Activated CD8-positive, alpha-beta memory T cell treated with anti-CD3 and anti-CD28 coated beads, Interleukin-2, amount 50 U/mL, for 24 hours (primary cell): ENCODE measurements at regions not wholly inside any gene's neighbourhood (a gene's known extent, or its start where the extent isn't known, plus 50 kb on each side); places are given as distances from the start of the nearest gene placed in this dataset.

ENCODE experiments used
- DNase-seq: peaks from one replicate; pipeline ENCODE4 v3.0.0-alpha.2; 2020; ENCODE audit errors: extremely low read depth

GRCh38 chr13:31049083-31049482, 112.6 kb downstream of the HSPH1 start:
- no peak for DNase-seq

- no peak for DNase-seq
Measured at GRCh38 chr13:31048521-31048920, 113.2 kb downstream of the HSPH1 start.

DNA sequence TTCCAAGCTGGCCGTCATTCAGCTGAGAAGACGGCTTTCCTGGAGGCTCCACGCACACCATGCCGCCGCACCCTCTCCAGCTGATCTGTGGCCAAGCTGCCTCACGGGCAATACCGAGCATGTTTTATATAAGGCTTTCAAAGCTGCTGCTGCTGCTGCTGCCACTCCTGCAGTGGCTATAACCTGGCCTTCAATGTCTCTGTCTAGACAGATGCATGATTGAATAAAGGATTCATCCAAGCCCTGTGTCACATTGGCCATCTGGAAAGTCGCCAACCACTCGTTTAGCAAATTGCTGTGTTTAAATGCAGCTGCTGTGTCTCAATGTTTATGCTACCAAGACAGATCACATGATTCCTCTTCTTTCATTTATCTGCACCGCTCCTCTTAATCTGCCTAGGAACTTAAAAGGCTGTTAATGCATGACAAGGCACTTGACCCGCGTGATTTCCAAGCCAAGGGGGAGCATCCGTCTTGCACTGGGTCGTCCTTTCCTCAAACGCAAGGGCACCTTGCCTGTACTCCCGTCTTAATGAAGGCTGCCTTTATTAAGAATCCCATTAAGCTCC, 114.3 kb downstream of the TEX26 start:
- no peak for DNase-seq

- peak; percentile 57 for DNase-seq
Measured at GRCh38 chr13:31045286-31046081, 113.0 kb downstream of the TEX26 start.

- DNase-seq, result peak; percentile 64
Measured at GRCh38 chr13:31044364-31045285, 112.2 kb downstream of the TEX26 start.

GRCh38 chr13:31043957-31044356, 111.5 kb downstream of the TEX26 start:
- DNase-seq, result no peak

DNA sequence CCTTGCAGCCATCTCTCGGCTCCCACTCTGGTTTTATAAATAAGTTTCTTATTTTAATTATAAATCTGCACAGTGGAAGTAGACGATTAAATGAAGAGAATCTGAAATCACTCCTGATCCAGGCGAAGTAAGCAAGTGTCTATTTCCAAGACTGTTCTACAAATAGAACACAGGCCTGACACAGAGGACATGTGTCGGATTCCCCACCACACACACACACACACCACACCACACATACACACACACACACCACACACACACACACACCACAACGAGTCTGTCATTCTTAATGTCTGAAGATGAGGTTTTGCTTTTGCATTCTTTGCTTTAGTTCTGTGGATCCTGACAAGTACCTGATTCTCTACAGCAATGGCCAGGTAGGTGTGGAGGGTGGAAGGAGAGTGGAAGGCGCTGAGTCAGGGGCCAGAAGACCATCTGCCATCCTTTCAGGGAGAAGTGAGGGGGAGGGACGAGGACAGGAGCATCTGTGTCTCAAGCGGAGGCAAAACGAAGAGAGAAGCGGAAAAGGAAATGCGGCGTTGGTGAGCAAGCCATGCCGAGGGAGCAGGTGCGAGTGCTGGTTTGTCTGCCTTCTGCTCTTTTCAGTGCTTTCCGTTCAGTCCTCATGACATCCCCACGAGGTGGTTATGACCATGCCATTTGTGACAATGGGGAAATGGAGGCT, 110.2 kb downstream of the TEX26 start:
- DNase-seq, result no peak

DNA sequence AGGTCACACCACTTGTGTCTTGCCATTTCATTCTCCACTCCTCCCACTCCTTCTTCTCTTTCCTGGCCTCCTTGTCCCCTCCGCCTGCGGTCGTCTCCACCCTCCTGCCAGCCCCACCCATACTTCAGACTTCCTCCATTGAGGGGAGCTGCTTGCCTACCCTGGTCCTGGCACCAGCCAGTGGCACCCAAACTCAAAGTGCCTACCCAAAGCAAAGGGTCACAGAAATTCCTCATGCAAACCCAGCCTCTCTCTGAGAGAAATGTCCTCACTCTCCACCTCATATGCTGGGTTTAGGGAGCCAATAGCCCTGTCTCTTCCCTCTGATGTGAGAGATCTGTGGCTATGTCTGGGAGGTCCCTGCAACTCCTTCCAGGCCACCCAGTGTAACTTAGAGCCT, 109.6 kb downstream of the TEX26 start:
- no peak for DNase-seq

DNA sequence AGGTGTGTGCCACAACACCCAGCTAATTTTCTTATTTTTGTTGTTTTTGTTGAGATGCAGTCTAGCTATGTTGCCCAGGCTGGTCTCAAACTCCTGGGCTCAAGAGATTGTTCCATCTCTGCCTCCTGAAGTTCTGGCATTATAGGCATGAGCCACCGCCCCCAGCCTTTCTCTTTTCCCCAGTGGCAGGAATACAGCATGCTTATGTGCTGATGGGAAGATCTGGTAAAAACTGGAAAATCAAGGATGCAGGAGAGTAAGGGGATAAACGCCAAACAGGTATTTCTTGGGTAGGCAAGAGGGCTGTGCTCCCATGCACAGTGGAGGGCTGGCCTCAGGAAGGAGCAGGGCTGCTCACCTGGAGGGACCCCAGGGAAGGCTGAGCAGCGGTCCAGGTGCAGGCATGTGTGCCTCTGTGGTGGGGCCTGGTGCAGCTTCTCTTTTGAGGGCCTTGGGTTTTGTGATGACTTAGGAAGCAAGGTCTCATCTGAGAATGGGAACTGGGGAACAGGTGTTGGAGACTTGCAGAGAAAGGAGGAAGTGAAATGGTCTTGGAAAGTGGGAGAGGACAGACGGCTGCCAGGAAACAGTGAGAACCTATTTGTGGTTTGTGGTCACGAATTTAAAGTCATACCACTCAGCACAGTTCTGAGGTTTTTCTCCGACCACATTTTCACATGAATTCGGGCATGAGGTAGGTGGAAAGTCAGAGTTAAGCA, 106.5 kb downstream of the TEX26 start:
- no peak for DNase-seq

DNA sequence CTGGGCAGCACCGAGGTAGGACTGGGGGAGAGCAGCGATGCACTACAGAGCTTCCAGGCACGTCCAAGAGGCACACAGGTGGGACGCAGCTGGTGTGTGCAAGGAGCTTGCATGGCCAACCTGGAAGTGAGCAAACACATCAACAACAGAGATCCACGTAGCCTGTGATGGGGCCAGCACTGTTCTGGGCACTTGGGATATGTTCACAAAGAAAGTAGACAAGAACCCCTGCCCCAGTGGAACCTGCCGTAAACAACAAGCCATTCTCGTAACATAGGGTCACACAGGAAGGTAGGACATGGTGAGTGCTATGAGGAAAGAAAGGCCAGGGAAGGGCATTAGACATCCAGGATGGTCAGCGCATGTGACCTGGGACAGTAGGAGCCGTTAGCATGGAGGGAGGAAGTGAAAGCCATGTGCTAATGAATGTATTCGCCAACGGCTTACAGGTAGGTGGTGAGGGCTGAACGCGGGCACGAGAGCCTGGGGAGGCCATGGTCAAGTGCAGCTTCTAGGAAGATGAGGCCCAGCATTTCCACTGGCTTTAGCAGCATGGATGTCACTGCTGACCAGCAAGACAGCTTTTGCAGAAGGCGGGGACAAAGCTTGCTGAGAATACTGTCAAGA, 105.5 kb downstream of the TEX26 start:
- no peak for DNase-seq

GRCh38 chr13:31036731-31037695, 104.6 kb downstream of the TEX26 start:
- no peak for DNase-seq

DNA sequence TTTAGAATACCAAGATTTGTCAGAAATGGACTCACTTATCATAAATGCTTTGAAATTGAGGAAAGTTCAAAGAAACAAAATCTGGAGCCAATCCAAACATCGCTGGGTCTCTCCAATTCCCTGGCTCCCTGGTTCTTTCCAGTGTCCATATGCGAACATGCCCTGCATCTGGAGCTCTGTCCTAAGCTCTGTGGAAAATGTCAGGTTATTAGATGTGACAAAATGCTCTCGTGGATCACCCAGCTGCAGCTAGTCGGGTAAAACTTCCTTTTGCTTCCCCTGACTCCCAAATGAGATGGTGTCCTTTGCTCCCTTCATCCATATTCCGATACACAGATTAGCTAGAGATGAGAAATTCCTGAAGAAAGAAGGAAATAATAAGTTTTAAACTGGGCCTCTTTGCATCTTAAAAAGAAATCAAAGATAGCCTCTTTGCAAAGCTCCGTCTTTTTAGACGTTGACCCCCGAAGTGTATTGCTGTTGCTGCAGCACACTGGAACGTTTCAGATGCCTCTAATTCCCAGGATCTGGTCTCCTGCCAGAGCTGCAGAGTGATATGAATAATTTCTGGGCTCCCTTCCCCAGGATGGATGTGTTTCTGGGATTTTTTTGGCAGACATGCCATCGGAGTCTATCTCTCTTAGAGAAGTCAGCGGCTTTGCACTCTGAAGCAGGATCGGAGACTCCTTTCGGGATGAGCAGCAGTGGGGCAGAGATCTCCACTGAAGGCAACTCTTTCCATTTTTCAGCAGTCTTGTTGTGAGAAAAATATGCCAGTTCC, 102.9 kb downstream of the TEX26 start:
- no peak for DNase-seq

DNA sequence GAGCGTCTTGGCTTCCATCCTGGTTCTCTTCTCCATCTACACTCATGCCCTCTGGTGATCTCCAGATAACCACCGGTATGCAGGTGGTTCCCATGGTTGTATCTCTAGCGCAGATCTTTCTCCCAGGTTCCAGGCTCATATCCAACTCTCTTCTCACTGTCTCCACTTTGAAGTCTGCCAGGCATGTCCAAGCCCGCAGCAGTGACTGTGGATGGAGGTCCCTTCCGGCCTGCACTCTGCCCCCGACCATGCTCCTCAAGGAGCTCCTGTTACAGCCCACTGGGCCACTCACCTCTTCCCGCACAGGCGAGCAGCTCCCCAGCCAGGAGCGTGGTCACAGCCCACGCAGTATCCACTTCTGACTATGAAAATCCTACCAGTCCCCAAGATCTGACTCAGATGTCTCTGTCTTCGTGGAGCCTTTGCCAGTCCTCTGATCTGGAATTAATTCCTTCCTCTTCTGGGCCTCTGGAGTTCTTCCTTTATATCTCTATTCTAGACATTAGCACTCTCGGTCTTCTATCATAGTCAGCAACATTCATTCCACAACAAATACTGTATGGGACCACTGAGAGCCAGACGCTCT, 100.2 kb downstream of the TEX26 start:
- no peak for DNase-seq

GRCh38 chr13:31031482-31031881, 99.0 kb downstream of the TEX26 start:
- no peak for DNase-seq

GRCh38 chr13:31029102-31029501, 96.6 kb downstream of the TEX26 start:
- no peak for DNase-seq

GRCh38 chr13:31027136-31027535, 94.7 kb downstream of the TEX26 start:
- DNase-seq, result no peak
